COLO668 (cell line): ENCODE measurements at regions not wholly inside any gene's neighbourhood (a gene's known extent, or its start where the extent isn't known, plus 50 kb on each side); places are given as distances from the start of the nearest gene placed in this dataset.

Experiments
- DNase-seq: peaks from one replicate; lab custom pipeline; 2025; ENCODE audit not compliant: unreplicated experiment; lab: John Stamatoyannopoulos, UW

GRCh38 chr1:11338284-11338924 is 65.4 kb downstream of the UBIAD1 start:
- DNase-seq, result no peak

DNA sequence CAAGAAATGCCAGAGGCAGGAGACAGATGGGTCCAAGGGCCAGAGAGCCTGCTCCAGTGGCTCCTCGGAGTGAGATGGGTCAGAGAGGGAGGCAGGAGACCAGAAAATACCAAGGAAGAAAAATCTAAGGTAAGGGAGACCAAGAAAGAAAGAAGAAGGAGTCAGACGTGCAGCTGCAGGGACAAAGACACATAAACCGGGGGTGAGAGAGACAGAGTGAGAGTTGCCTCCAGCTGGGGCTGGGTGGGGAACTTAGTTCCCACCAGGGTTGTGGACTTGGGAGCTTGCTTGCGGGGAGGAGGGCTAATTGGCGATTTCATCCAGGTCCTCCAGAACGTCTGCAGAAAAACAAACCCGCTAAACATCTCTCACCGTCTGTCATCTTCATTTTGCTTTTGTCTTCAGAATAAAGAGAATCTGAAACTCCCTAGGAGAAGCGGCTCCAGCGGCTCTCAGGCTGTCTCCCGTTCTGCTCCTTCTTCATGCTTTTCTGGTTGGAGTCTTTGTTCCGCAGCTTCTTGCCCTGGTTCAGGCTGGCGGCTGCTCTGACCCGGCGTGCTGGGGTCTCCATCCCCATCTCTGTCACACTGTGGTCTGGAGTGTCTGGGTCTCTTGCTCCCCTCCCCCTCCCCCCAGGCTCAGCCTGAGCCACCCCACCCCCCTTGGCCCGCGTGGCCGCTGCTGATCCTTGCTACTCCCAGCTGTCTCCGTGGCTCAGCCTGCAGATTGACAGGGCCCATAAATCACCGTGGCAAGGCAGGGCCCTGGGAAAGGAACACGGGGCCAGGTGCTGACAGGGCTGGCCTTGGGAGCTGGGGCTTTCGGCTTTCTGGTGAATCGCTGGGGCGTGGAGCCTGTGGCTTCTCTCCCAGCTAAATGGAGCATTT is 66.6 kb downstream of the UBIAD1 start:
- DNase-seq, result peak; percentile 43

GRCh38 chr1:11340233-11340632 is 67.2 kb downstream of the UBIAD1 start:
- DNase-seq, result no peak

- no peak for DNase-seq
Observed at GRCh38 chr1:11341901-11342552, 69.0 kb downstream of the UBIAD1 start.

DNA sequence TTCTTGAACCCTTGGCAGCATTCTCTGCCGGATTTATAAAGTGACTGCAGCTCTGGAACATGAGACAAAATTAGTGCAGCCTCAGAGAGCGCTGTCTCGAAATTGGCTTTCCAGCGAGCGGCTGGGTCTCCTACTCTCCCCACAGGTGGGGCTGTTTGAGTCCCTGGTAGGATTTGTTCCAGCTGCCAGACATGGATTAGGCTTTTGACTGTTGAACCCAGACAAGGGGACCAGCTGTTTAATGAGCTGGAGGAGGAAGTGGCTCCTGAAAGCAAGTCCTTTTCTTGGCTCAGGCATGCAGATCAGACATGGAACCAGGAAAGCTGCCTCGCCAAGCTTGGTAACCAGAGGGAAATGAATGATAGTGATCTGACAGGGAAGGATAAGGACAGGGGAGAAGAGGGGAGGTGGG is 69.6 kb downstream of the UBIAD1 start:
- no peak for DNase-seq

DNA sequence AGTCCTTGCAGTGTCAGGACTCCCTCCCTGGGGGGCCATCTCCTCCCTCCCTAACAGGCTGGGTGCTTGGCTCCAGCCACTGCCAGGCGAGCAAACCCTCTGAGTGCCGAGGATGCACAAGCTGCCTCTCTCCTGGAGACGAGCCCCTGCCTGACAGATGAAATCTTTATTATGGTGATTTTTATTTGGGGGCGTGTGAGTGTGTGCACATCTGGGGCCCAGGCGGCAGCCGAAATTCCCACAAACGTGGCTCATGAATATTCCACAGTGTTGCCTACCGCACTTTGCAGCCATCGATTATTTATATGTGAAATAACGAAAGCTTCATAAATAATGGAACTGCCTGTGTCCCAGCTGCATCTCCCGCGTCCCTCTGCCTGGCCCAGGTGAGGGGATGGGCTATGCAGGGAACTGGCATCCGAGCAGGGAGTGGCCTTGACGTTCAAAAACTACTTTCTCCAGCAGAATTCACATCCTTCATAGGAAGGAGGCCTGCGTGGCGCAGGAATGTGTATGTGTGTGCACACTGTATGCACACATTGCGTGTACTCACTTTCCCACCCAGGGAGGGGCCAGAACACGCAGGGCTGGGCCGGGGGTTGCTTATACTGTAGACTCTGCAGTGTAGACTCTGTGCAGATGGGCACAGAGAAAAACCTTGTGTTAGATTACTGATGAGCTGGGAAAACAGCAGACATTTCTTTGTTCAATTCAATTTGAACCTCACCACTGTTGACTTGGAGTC is 73.1 kb downstream of the UBIAD1 start:
- no peak for DNase-seq

DNA sequence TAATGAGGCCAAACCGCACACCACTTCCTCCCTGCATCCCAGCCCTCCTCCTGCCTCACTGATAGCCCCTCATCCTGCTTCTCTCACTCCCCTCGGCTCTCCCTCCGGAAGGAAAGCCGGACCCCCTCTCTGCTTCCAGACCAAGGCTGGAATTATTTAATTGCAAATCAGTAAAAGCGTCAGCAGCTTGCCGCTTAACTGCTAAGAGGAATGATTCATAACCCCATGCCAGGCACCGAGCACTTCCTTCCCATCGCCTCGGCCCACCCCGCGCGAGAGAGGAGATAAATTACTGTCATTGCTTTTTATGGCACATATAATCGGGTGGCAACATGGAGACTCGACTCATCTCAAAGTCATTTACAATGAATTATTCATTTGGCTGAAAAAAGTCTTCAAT is 77.3 kb downstream of the UBIAD1 start:
- DNase-seq, result no peak

DNA sequence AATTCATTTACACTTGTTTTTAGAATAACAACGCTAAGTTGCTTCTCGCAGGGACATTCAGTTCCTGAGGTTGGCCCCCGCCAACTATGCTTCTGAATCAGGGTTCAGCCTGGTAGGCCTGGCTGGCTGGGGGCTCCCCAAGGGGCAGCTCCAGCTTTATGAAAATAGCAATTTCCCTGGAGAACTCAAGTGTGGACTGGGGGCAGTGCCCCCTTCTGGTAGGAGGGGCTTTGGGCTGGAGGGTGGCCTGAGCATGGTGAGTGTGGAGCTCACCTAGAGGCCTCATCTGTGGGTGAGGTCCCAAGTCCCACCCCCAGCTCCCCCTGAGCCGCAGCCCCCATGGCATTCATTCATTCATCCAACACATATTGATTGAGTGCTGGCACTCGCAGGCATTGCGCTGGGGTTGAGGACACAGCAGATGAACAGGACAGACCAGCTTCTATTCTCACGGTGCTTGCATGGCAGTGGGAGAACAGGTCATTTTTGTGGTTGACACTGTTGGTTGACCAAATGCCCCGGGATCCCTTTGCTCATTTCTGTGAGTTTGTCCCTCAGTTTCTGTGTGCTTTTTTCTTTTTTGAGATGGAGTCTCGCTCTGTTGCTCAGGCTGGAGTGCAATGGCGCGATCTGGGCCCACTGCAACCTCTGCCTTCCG is 79.2 kb downstream of the UBIAD1 start:
- no peak for DNase-seq

DNA sequence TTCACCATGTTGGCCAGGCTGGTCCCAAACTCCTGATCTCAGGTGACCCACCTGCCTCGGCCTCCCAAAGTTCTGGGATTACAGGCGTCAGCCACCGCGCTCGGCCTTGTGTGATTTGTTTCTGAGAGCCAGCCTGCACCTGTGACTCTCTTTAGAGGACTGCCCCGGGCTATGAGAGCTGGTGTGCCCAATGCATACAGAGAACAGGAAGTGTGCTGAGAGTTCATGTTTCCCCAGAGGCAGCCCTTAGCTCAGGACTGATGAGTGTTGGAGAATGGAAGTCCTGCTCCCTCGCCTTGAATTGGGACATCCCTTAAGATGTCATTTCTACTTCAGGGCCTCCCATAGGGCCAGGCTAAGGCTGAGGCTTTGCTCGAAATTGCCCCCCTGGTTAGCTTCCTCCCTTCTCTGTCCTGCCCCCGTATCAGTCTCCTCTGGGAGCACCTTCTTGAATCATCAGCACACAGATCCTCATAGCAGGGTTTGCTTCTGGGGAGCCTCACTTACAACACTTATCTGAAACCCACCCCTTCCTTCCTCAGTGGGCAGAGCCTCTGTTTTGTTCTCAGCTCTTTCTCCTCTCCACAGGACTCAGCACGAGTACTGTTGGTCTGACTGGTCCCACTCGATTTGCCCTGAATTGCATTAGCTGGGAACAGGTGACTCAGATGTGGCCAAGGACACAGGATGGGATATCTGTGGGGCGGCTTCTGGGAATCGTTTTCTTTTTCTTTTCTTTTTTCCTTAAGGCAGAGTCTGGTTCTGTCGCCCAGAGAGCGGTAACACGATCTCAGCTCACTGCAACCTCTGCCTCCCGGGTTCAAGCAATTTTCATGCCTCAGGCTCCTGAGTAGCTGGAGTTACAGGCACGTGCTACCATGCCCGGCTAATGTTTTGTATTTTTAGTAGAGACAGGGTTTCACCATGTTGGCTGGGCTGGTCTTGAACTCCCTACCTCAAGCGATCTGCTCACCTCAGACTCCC is 80.1 kb downstream of the UBIAD1 start:
- peak; percentile 54 for DNase-seq

DNA sequence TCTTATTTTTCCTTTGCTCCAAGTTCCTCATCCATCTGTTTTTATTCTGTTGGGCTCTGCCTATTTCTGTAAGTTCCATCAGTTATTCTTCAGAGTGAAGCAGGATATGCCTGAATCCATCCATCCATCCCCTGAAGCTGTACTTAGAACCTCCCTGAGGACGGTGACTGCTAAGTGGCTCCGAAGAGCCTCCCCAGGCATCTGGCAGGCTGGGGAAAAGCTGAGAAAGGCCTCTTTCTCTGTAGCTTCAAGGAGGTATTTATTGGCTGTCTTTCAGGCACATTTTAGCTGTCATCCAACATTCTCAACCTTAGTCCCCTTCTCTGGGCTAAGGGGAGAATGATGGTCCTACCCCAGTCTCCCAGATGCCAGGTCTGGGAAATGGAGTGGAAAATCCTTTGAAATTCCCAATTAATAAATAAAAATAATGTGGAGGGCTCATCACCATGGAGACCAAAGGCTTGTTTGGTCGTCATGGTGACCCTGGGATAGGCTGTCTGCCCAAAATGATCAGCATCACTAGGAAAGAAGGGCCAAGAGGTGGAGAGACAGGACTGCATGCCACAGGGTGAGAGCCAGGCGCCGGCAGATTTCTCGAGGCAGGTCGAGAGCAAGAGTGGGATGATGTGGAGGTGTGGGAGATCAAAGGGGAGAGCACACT is 82.0 kb downstream of the UBIAD1 start:
- no peak for DNase-seq

- no peak for DNase-seq
Observed at GRCh38 chr1:11355559-11356475, 82.8 kb downstream of the UBIAD1 start.

- no peak for DNase-seq
Observed at GRCh38 chr1:11357276-11357675, 84.3 kb downstream of the UBIAD1 start.

GRCh38 chr1:11358984-11359383 is 86.0 kb downstream of the UBIAD1 start:
- DNase-seq, result no peak

DNA sequence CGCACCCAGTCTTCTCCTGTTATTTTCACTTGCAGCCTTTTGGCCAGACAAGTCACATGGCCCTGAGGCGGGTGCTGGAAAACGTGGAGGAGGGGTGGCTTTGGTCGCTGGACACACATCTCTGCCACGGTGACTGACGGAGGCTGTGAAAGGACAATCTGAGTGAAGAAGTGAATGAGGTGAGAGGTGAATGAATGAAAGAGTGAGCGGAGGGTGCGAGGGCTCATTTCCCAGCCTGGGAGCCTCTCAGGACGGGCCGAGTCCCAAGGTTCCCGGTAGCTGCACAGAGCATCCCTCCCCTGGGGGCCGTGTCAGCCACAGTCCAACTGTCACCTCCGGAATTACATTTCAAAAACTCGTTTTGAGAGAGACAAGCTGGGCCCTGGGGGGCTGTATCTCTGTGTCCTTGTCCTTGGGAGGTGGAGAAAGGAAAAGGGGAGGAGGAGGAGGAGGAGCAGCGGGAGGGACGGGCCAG is 89.6 kb downstream of the UBIAD1 start:
- no peak for DNase-seq

DNA sequence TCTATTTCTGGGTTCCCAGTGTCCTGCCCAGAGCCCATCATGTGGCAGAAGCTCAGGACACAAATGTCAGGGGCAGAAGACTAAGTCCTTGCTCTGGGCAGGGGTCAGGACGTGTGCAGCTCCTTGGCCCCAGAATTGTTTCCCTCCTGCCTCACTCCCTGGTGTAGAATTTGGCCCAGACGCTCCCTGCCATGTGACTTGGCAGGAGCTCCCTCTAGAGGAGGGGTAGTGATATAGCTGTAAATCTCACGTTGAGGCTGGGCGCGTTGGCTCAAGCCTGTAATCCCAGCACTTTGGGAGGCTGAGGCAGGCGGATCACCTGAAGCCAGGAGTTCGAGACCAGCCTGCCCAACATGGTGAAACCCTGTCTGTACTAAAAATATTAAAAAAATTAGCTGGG is 91.2 kb downstream of the UBIAD1 start:
- peak; percentile 33 for DNase-seq

DNA sequence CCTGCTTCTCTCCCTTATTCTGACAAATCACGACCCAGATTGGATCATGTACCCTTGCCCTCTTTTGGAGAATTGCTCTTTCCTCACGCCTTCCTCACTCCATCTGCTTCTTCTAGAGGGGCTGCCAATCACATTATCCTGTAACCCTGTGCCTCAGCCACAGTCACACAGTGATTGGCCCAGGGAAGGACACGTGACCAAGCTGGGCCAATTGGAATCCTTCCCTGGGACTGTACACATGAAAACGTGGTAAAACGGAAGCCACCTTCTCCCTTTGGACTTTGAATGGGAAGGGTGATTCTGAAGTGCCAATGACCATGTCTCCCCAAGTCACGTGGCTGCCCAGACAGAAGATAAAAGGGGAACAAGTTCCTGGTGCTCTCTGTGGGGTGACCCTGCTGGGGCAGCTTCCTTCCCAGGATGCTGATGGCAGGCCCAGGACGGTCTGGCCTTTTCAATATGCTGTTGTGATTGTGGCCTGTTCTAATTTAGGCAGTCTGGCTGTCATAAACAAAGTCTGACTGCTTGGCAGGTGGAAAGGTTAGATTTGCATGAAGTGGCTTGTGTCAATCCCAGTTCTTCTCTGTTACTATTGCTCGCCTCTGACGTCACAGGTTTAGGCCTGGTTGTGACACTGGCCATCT is 92.9 kb downstream of the UBIAD1 start:
- DNase-seq, result no peak
